ENCODE measurements at regions not wholly inside any gene's neighbourhood (a gene's known extent, or its start where the extent isn't known, plus 50 kb on each side); places are given as distances from the start of the nearest gene placed in this dataset.
"Not testable (repeated sequence)": the region's sequence is repeated elsewhere in the genome, so short reads cannot be mapped to it uniquely, and the experiment has no call there.

- DNase-seq, result no peak
Measured at GRCh38 chr2:59296279-59296678, 1055.2 kb upstream of the FANCL start.

DNA sequence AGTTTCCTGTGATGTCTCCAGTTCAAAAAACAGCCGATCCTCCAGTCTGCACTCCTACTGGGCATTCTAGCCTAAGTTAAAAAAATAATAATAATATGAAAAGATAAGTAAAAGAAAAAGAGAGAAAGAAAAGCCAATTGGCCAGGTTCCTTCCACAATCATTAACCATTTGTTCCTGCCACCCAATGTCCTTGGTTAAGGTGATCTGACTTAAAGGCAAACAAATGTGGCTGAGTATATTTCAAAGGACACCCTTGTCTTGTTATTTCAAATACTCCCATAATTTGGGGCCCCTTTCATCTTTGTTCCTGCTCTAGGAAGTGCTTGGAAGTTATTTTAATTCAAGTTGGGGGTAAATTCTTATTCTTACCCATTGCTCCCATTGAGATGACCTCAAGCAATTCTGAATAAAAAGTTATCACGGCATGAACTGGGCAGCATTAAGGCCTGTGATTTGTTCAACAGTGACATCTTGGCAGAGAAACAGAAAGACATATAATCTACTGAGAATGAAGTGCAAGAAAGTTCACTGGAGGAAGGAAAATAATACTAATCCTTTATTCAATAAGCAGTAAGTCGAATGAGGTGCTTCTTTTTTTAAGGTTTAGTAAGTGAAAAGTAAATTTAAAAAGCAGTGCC lies 1054.5 kb upstream of the FANCL start:
- DNase-seq, result no peak

- DNase-seq, result no peak
Measured at GRCh38 chr2:59288771-59289170, 1047.6 kb upstream of the FANCL start.

GRCh38 chr2:59282374-59283057 lies 1041.4 kb upstream of the FANCL start:
- DNase-seq, result no peak

- no peak for DNase-seq
Measured at GRCh38 chr2:59277671-59278070, 1036.5 kb upstream of the FANCL start.

DNA sequence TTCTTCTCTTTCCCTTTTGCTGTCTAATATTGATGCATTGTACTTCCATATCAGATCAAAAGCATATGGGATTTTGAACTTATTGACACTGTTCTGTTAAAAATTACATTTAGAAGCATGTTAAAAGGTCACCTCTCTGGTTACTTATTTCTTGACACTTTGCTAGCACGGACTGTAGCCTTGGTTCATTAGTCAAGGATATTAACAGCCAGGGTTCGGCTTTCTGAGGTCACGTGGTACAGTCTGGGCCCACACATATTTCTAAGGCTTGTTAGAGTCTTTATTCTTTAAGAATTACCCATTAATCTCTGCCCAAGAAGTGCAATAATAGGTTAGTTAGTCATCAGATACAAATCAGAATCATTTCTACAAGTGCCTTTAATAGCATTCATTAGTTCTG lies 1035.8 kb upstream of the FANCL start:
- DNase-seq, result no peak

- no peak for DNase-seq
Measured at GRCh38 chr2:59276033-59276432, 1034.9 kb upstream of the FANCL start.

- DNase-seq, result no peak
Measured at GRCh38 chr2:59266453-59266852, 1025.3 kb upstream of the FANCL start.

DNA sequence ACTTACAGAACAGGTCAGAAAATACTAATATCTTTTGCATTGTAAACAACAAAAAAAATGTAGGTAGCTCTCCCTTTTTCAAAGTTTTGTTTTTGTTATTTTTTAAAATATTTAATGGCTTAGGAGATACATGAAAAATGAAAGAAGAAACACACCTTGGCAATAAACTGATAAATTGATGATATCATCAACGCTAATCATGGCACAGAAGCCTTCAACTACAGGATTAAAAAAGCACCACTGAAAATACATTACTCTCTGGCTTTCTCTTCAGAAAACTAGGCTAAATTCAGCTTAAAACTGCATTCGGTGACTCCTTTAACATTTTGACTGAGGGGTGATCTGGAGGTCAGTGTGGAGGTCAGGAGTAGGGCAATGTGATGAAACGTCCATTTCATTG lies 1018.8 kb upstream of the FANCL start:
- no peak for DNase-seq

DNA sequence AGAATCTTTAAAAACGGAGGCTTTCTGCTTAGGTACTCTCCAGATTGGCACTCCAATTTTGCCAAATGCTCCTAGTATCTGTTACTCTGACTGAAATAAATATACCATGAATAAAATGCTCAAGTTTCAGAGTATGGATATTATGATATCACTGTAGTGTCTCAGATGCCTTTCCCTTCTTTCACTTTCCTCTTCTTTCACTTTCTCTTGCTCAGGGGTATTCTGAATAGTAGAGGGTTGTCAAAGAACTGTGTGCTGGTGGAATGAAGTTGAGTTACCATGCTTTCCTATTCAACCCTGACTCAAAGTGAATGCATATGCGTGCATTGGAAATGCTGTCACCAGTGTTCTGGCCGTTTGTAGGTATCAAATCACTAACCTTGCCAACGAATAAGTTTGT lies 1015.2 kb upstream of the FANCL start:
- DNase-seq, result no peak

GRCh38 chr2:59254279-59254678 lies 1013.2 kb upstream of the FANCL start:
- DNase-seq, result no peak

GRCh38 chr2:59250307-59250677 lies 1009.2 kb upstream of the FANCL start:
- DNase-seq, result no peak

DNA sequence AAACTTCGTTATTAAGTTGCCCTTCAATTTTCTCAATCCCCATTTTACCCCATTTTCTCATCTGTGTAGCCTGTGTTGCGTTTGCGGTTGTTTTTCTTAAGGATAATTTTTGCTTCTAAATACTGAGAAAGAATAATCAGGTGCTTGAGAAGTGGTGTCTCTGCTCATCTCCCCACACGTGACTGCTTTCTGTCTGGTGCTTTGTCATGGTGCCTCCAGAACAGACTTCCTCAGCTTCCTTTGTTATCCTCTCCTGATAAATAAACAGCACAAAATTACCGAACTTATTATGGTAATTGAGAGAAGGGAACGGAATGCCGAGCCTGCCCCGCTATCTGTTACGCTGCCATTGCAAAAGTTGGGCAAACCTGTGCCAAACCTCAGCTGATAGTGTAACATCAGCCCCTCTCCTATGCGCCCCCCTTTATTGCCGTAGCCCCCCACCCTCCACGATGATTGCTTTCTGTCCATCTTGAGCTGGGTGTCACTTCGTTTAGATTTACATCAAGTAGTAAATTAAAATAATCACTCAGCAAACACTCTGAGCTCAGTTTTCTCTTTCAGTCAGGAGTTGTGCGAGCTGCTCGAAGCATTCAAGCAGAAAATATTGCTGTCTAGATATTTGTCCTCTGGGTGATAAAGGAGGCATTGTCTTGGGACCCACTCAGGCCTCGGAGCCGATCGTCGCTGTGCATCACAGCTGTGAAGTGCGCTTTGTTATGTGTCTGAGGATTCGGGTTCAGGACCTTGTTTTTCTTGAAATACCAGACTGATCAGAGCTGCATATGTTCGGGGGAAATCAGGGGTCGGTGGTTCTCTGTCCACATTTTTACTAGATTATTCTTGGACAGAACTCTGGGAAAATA lies 1008.5 kb upstream of the FANCL start:
- no peak for DNase-seq

GRCh38 chr2:59239146-59239545 lies 998.0 kb upstream of the FANCL start:
- no peak for DNase-seq

DNA sequence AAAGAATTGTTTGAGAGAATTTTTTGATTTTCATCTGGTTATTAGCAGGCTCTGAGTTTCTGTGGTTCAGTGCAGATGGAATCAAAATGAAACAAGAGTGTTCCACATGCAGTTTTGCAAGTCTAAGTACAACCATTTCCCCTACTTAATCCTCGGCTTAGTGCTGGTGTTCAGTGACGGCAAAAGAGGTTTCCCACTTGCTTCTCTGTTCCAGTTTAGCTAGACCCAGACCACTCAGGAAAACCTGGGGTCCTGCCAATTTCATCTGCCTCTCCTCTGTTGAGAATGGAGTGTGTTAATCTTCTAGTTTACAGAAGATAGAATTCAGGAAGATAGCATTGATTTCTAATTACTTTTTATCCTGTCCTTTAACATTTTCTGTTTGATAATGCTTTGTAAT lies 996.2 kb upstream of the FANCL start:
- no peak for DNase-seq

DNA sequence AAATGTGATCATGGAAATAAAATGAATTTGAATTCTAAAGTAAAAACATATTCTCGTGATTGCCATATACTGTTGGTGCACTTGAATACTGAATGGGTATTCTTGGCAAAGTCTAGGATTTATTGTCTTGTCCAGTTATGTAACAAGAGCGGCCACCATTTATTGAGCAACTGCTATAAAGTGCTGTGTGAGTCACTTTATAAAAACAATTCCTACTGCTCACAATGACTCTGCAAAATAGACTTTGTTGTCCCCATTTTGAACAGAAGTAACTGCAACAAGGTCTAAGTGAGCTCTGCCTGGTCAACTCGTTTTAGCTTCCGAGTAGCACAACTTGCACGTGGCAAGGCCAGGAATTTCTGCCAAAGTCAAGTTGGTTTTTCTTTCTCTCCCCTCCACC lies 995.6 kb upstream of the FANCL start:
- DNase-seq, result no peak

- DNase-seq, result no peak
Measured at GRCh38 chr2:59233920-59234319, 992.8 kb upstream of the FANCL start.

DNA sequence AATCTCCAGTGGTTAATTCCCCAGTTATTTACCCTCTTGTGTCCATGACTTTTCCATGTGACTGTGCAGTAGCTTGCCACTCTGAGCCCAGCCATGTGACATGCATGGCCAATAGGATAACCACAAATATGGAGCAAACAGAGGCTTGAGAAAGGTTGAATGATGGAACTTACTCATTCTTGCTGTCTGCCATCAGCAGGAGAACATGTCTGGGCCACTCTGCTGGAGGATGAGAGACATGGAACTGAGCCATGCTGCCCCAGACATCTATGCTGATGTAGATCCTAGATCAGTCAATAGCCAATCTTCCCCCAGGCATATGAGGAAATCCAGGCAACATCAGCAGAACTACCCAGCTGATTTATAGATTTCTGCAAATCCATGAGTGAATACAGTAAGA lies 992.3 kb upstream of the FANCL start:
- DNase-seq, result no peak

DNA sequence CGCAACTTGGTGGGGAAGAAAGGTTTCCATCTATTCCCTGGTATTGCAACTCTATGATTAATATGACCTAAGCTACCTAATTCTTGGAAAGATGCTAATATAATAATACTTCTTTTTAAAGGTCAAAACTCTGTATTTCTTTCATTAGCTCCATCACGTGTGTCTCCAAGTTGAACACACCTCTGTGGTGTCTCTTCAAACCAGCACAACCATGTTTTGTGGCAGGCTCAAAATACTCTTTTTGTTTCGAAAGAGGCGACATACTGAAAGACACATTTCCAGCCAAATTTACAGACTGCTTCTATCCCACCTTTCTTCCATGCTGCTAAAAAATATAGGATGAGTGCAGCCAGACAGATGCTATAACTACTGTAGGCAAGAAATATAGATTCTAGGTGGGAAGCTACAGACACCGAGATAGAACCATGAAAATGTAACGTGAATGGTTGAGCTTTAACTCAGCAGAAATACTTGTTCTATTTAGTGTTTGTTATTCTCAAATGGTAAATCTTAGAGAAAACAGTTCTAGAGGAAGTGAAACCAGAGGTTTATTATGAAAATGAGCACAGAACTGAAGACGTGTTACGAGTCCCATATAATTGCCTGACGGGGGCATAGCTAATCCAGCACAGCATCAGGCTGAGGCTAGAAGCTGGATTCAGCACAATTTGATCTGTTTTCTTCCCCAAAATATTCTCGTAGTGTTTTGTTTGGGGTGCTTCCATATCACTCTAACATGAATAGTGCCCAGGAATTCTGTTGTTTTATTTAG lies 991.5 kb upstream of the FANCL start:
- DNase-seq, result no peak

- DNase-seq, result not testable (repeated sequence)
Measured at GRCh38 chr2:59226362-59226761, 985.2 kb upstream of the FANCL start.

DNA sequence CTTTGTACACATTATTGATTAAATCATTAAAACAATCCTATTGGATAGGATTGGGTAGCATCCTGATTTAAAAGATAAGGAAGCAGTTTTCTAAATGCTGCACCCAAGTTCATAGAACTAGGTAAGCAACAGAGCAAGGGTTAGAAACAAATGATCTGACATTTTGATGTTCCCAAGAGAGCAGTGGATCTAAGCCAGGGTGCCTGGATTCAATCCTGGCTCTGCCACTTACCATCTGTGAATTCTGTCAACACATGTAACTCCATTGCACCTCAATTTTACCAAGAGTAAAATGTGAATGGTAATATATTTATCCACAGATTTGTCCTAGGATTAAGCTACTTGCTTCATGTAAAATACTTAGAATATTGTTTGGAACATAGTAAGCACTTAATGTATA lies 982.6 kb upstream of the FANCL start:
- no peak for DNase-seq

DNA sequence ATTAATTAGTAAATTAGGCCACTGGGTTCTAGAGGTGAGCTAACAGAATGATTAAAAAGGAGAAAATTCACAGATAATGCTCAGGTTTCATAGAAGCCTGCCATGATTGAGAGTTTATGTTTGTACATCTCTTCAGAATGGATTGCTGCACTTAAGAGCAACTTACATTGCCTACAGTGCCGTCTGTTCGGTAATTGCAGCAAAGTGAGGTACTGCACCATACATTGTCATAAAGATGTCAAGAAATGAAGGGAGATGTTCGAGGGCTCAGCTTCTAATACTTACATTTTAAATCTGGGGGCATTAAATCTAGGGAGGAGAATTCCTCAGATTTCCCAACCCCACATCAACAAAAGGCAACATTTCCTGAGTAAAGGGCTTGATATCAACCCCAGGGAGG lies 976.2 kb upstream of the FANCL start:
- no peak for DNase-seq

- no peak for DNase-seq
Measured at GRCh38 chr2:59206361-59206760, 965.2 kb upstream of the FANCL start.
